ENCODE measurements at regions not wholly inside any gene's neighbourhood (a gene's known extent, or its start where the extent isn't known, plus 50 kb on each side); places are given as distances from the start of the nearest gene placed in this dataset.
A peak's percentile ranks its signal among the peaks of the same experiment; 100 is the strongest.

DNA sequence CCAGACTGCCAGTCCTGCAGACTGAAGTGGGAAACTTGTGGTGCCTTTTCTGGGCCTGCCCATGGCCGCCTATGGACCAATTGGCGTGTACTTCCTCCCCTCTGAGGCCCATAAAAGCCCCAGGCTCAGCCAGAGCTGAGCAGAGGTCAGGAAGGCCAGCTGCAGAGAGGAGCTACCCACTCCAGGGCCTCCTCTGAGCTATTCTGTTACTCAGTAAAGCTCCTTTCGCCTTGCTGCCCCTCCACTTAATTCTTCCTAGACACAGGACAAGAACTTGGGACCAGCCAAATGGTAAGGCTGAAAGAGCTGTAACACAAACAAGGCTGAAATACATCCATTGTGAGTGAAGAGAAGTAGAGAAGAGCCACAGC is 106.4 kb downstream of the C9orf50 start:
- H3K4me3 ChIP-seq (ENCODE audit: low read depth, low read length), result no peak overlapping the region
- H3K27me3 ChIP-seq (replicated peaks), result no peaks in the 10 kb centered on the region
- in situ Hi-C loops (cut with HindIII; ENCODE audit: low pct_ligation_motif_present, low sequenced_read_pairs), result no loop called here
- H3K27ac ChIP-seq, result no peak overlapping the region
- H3K36me3 ChIP-seq (replicated peaks), result no peaks in the 10 kb centered on the region
- TF ChIP-seq, protein P1, sequence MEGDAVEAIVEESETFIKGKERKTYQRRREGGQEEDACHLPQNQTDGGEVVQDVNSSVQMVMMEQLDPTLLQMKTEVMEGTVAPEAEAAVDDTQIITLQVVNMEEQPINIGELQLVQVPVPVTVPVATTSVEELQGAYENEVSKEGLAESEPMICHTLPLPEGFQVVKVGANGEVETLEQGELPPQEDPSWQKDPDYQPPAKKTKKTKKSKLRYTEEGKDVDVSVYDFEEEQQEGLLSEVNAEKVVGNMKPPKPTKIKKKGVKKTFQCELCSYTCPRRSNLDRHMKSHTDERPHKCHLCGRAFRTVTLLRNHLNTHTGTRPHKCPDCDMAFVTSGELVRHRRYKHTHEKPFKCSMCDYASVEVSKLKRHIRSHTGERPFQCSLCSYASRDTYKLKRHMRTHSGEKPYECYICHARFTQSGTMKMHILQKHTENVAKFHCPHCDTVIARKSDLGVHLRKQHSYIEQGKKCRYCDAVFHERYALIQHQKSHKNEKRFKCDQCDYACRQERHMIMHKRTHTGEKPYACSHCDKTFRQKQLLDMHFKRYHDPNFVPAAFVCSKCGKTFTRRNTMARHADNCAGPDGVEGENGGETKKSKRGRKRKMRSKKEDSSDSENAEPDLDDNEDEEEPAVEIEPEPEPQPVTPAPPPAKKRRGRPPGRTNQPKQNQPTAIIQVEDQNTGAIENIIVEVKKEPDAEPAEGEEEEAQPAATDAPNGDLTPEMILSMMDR (IDR thresholded peaks at IDR 0.05; ENCODE audit: low read depth, low read length, missing control alignments), result no peak
- no peak for DNase-seq

DNA sequence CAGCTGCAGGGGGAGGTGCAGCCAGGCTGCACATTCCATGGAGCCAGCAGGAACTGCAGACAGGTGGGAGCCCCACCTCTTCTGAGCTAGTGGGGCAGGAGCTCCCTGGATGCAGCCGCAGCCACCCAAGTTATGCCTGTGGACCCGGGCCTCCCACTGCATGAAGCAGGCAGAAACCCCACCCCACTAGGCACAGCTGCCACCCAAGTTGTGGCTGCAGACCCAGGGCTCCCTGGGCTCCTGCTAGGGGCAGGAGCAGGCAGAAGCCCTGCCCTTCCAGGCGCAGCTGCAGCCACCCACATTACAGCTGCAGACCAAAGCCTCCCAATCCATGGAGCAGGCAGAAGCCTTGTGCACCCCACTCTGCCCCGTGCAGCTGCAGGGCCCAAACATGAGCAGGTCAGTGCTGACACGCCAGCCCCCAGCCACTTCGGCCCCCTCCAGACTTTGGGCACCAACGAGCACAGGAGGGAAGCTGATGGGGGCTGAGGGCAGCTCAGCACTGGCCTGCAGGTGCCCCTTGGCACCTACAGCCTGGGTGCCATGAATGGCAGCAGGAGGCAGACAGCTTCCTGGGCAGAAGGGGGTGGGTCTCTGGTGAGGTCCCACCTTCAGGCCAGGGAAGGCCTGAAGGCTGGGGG is 106.9 kb downstream of the C9orf50 start:
- H3K4me3 ChIP-seq (ENCODE audit: low read depth, low read length), result no peak overlapping the region
- H3K27ac ChIP-seq, result no peak overlapping the region
- in situ Hi-C loops (cut with HindIII; ENCODE audit: low pct_ligation_motif_present, low sequenced_read_pairs), result no loop called here
- TF ChIP-seq, protein P1 (IDR thresholded peaks at IDR 0.05; ENCODE audit: low read depth, low read length, missing control alignments), result no peak
- H3K36me3 ChIP-seq (replicated peaks), result no peaks in the 10 kb centered on the region
- DNase-seq, result no peak
- H3K27me3 ChIP-seq (replicated peaks), result no peaks in the 10 kb centered on the region

DNA sequence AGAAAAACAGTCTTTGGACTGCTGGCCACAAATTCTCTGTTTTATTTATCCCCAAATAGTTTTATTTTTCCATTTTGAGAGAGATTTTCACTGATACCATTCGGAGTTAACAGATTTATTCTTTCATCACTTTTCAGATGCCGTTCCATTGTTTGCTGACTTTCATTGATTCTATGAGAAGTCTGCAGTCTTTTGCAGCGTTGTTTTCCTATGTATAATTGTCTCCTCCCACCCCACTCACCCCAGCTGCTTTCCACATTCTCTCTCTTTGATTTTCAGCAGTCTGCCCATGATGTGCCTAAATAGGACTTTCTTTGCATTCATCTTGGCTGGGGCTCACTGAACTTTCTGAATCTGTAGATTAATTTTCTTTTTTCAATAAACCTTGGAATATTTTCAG is 107.6 kb downstream of the C9orf50 start:
- in situ Hi-C loops (cut with HindIII; ENCODE audit: low pct_ligation_motif_present, low sequenced_read_pairs), result no loop called here
- no peak overlapping the region for H3K27ac ChIP-seq
- TF ChIP-seq, protein P1 (IDR thresholded peaks at IDR 0.05; ENCODE audit: low read depth, low read length, missing control alignments), result no peak
- H3K4me3 ChIP-seq (ENCODE audit: low read depth, low read length), result no peak overlapping the region
- no peak for DNase-seq
- H3K36me3 ChIP-seq (replicated peaks), result no peaks in the 10 kb centered on the region
- H3K27me3 ChIP-seq (replicated peaks), result no peaks in the 10 kb centered on the region

DNA sequence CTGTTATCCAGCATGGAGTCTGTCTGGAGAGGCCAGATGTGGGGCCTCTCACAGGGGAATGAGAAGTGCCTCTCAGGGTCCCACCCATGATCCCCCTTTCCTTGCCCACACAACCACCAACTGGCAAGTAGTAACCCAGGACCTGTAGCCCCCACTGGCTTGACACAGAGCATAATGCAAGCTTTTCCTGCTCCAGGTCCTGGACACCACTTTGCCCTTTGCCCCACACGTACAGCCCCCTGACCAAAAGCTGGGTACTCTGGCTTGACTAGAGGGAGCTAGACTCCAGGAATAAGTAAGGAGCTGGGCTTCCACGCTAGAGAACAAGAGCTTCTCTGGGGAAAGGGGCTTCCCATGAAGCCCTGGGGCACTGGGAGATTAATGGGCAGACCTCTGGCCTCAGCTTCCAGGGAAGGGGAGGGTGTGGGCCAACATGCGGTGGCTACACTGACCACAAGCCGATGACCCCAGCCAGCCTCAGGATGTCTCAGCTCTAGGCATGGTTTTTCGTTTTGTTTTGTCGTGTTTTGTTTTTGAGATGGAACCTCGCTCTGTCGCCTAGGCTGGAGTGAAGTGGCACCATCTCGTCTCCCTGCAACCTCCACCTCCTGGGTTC is 109.5 kb downstream of the C9orf50 start:
- TF ChIP-seq, protein P1 (IDR thresholded peaks at IDR 0.05; ENCODE audit: low read depth, low read length, missing control alignments), result no peak
- in situ Hi-C loops (cut with HindIII; ENCODE audit: low pct_ligation_motif_present, low sequenced_read_pairs), result no loop called here

DNA sequence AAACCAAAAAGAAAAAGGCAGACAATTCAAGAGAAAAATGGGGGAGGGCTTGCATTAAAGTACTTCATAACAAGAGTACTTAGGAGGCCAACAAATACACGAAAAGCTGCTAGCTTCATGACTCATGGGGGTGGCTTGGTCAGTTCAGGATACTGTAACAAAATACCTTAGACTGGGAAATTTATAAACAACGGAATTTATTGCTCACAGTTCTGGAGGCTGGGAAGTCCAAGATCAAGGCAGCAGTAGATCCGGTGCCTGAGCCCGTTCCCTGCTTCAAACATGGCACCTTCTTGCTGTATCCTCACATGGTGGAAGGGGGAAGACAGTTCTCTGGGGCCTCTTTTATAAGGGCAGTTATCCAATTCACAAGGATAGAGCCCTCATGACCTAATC is 111.4 kb downstream of the C9orf50 start:
- Histone ChIP-seq H3K27me3 (replicated peaks) (no peaks in the 10 kb centered on the region), H3K36me3 (replicated peaks) (no peaks in the 10 kb centered on the region), H3K27ac (no peak overlapping the region), H3K4me3 (ENCODE audit: low read depth, low read length) (no peak overlapping the region)
- TF ChIP-seq, protein P1 (IDR thresholded peaks at IDR 0.05; ENCODE audit: low read depth, low read length, missing control alignments), result no peak
- DNase-seq, result peak; percentile 89
- in situ Hi-C loops (cut with HindIII; ENCODE audit: low pct_ligation_motif_present, low sequenced_read_pairs), result no loop called here

More for the DNA sequence above, 109.5 kb downstream of the C9orf50 start:
- Histone ChIP-seq H3K27ac (no peak overlapping the region), H3K27me3 (replicated peaks) (no peaks in the 10 kb centered on the region), H3K4me3 (ENCODE audit: low read depth, low read length) (no peak overlapping the region), H3K36me3 (replicated peaks) (no peaks in the 10 kb centered on the region)
- DNase-seq, result no peak

DNA sequence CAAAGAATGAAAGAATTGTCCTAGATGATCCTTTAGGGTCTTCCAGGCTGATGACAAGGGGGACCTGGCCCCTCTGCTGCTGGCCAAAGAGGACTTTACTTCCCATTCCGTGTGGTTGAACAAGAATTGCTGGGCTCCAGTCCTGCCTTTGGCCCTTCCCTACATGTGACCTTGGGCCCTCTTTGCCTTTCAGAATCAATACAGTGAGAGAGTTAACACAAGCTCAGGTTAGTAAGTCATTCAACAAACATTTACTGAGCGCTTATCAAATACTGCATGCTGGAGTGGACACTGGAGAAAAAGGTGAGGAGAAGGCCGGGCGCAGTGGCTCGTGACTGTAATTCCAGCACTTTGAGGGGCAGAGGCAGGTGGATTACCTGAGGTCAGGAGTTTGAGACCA is 113.1 kb downstream of the C9orf50 start:
- in situ Hi-C loops (cut with HindIII; ENCODE audit: low pct_ligation_motif_present, low sequenced_read_pairs), result no loop called here
- Histone ChIP-seq H3K27ac (no peak overlapping the region), H3K4me3 (ENCODE audit: low read depth, low read length) (no peak overlapping the region), H3K27me3 (replicated peaks) (no peaks in the 10 kb centered on the region), H3K36me3 (replicated peaks) (peaks cover 2% of the 10 kb centered on the region)
- no peak for DNase-seq
- TF ChIP-seq, protein P1 (IDR thresholded peaks at IDR 0.05; ENCODE audit: low read depth, low read length, missing control alignments), result no peak

Measured in brain microvascular endothelial cell (primary cell).